ENCODE measurements at regions not wholly inside any gene's neighbourhood (a gene's known extent, or its start where the extent isn't known, plus 50 kb on each side); places are given as distances from the start of the nearest gene placed in this dataset.

DNA sequence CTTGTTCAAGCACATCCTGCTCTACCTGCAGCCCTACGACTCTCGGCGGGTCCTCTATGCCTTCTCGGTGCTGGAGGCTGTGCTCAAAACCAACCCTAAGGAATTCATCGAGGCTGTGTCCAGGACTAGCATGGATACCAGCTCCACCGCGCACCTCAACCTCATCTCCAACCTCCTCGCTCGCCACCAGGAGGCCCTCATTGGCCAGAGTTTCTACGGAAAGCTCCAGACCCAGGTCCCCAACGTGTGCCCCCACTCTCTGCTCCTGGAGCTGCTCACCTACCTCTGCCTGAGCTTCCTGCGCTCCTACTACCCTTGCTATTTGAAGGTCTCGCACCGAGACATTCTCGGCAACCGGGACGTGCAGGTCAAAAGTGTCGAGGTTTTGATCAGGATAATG is 74.3 kb upstream of the MORC3 start:
- H3K27me3 ChIP-seq = no peaks in the 10 kb centered on the region
- H3K27ac ChIP-seq = peak overlapping the region in 3 of 4 donors; percentile 17 to 36 (median 25)
- FAIRE-seq = no peak
- no peaks in the 10 kb centered on the region for H3K9me3 ChIP-seq
- H3K4me3 ChIP-seq = no peak overlapping the region
- H3K4me1 ChIP-seq = no peaks in the 10 kb centered on the region
- TF ChIP-seq CTCF (IDR thresholded peaks at IDR 0.05) = no peak
- H3K36me3 ChIP-seq = peaks cover 0 to 4% (median 0%) of the 10 kb centered on the region in 3 donors
- intact Hi-C loops (cut with DNase I) = no loop called here
- DNase-seq = no peak
- peak in 1 of 4 donors; percentile 6 for ATAC-seq
- whole genome bisulfite sequencing, 2 donors = 89 to 92% methylated on average over 18 of the region's 18 CpGs

GRCh38 chr21:36246080-36246631 is 73.8 kb upstream of the MORC3 start:
- FAIRE-seq (no peak), ATAC-seq (peak; percentile 31 to 83 (median 72)), DNase-seq (peak in 3 of 6 donors; percentile 23 to 38 (median 34))
- H3K27ac ChIP-seq = peak overlapping the region in 3 of 4 donors; percentile 17 to 36 (median 25)
- H3K4me3 ChIP-seq = peak overlapping the region in 1 of 4 donors; percentile 7
- intact Hi-C loops (cut with DNase I) = no loop called here
- TF ChIP-seq CTCF (IDR thresholded peaks at IDR 0.05) = no peak
- peaks cover 0 to 4% (median 0%) of the 10 kb centered on the region in 3 donors for H3K36me3 ChIP-seq
- no peaks in the 10 kb centered on the region for H3K9me3 ChIP-seq
- WGBS, 2 donors = 55 to 57% methylated on average over 23 of the region's 23 CpGs
- no peaks in the 10 kb centered on the region for H3K27me3 ChIP-seq
- no peaks in the 10 kb centered on the region for H3K4me1 ChIP-seq

DNA sequence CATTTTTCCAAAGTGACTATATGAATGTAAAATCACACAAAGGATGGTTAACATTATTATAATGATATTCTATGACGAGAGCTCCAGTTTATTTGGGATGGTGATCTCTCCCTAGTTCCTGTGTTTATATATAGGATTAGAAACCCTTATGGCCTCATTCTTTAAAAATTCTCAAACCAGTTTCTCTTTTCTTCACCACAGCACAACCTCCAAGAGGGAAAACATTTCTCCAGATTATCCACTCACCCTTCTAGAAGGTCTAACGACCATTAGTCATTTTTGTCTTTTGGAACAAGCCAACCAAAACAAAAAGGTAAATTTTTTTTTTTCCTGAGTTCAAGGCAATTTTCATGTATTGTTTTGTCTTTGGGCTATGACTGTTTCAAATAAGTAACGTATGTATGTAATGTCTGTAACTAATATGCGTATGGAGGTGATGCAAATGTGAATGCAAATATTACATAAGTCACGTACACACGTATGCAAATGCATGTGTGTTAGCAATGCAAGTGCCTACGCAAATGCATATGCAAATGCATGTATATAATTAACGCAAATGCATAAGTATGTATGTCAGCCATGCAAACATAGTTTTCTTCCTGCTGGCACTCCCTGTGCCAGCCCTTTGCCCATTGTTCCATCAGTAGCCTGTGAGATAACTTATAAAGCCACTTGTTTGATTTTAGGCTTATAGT is 72.5 kb upstream of the MORC3 start:
- no peak for TF ChIP-seq CTCF (IDR thresholded peaks at IDR 0.05)
- Histone ChIP-seq H3K27me3 (no peaks in the 10 kb centered on the region), H3K4me3 (no peak overlapping the region), H3K4me1 (no peaks in the 10 kb centered on the region), H3K36me3 (peaks cover 0 to 4% (median 0%) of the 10 kb centered on the region in 3 donors), H3K9me3 (no peaks in the 10 kb centered on the region), H3K27ac (no peak overlapping the region)
- FAIRE-seq (no peak), DNase-seq (no peak), ATAC-seq (no peak)
- WGBS, 2 donors = 89 to 91% methylated on average over 8 of the region's 8 CpGs
- intact Hi-C loops (cut with DNase I) = no loop called here

- Histone ChIP-seq H3K4me3 (no peak overlapping the region), H3K4me1 (no peaks in the 10 kb centered on the region), H3K27me3 (no peaks in the 10 kb centered on the region), H3K9me3 (no peaks in the 10 kb centered on the region), H3K27ac (no peak overlapping the region), H3K36me3 (peaks cover 0 to 4% (median 0%) of the 10 kb centered on the region in 3 donors)
- no peak for FAIRE-seq
- TF ChIP-seq CTCF (IDR thresholded peaks at IDR 0.05) = no peak
- 92% methylated on average over 20 of the region's 20 CpGs for WGBS, 2 donors
- DNase-seq = no peak
- ATAC-seq = no peak
- intact Hi-C loops (cut with DNase I) = no loop called here
Observed at GRCh38 chr21:36249576-36250422, 70.2 kb upstream of the MORC3 start.

All from pancreas (tissue), 10 donors.